Astrocyte of the cerebellum (primary cell): ENCODE measurements at regions not wholly inside any gene's neighbourhood (a gene's known extent, or its start where the extent isn't known, plus 50 kb on each side); places are given as distances from the start of the nearest gene placed in this dataset.

Source experiments
- DNase-seq: peaks from one replicate; pipeline ENCODE4 v3.0.0-alpha.2; 2011; ENCODE audit warnings: low read depth
- H3K4me3 ChIP-seq: 2 replicates; pipeline ENCODE4 v1.5.1; 2011; ENCODE audit warnings: mild to moderate bottlenecking, low read depth, low read length, moderate library complexity
- CTCF ChIP-seq: IDR thresholded peaks from 2 replicates; pipeline ENCODE4 v1.5.1; 2012; ENCODE audit warnings: low read length, low read depth, moderate library complexity, mild to moderate bottlenecking; ENCODE audit errors: missing control alignments
- in situ Hi-C: cut with HindIII; loops from 2 replicates; pipeline ENCODE4 v1.10.0; 2017; ENCODE audit warnings: low sequenced_read_pairs

GRCh38 chr2:198214114-198214596 lies 409.8 kb downstream of the PLCL1 start:
- in situ Hi-C loops, result loop anchor here (10.0 kb wide), 1 partner anchor 61 kb away; no protein-coding TSS in a partner anchor
- no peak overlapping the region for H3K4me3 ChIP-seq
- no peak for DNase-seq
- no peak for TF ChIP-seq CTCF

GRCh38 chr2:198213253-198213652 lies 408.9 kb downstream of the PLCL1 start:
- DNase-seq, result no peak

GRCh38 chr2:198211706-198212105 lies 407.3 kb downstream of the PLCL1 start:
- H3K4me3 ChIP-seq, result no peak overlapping the region
- TF ChIP-seq CTCF, result no peak
- DNase-seq, result no peak
- in situ Hi-C loops, result loop anchor here (10.0 kb wide), 1 partner anchor 63 kb away; no protein-coding TSS in a partner anchor

More at GRCh38 chr2:198213253-198213652, 408.9 kb downstream of the PLCL1 start:
- in situ Hi-C loops, result loop anchor here (10.0 kb wide), 1 partner anchor 62 kb away; no protein-coding TSS in a partner anchor
- H3K4me3 ChIP-seq, result no peak overlapping the region
- no peak for TF ChIP-seq CTCF

- no peak overlapping the region for H3K4me3 ChIP-seq
- in situ Hi-C loops, result no loop called here
- peak; percentile 68 for DNase-seq
- no peak for TF ChIP-seq CTCF
These were observed 399.1 kb downstream of the PLCL1 start for GRCh38 chr2:198203336-198204069.
